Fibroblast of lung (primary cell): ENCODE measurements at regions not wholly inside any gene's neighbourhood (a gene's known extent, or its start where the extent isn't known, plus 50 kb on each side); places are given as distances from the start of the nearest gene placed in this dataset.

ENCODE experiments used
- EZH2 ChIP-seq: IDR thresholded peaks from 2 replicates; pipeline ENCODE4 v1.5.1; 2012; ENCODE audit warnings: low read length, control low read depth, mild to moderate bottlenecking; ENCODE audit errors: missing control alignments
- TF ChIP-seq, protein P1 (sequence below), 2 donors: IDR thresholded peaks in 1 of 2; conservative IDR thresholded peaks in 1 of 2; 1 replicate in 1 of 2; 2 replicates in 1 of 2; pipeline ENCODE4 v1.5.1; 2011 to 2012; ENCODE audit warnings: low read length in 2 of 2, control low read depth in 1 of 2, inconsistent platforms in 1 of 2, low read depth in 1 of 2, mild to moderate bottlenecking in 1 of 2

DNA sequence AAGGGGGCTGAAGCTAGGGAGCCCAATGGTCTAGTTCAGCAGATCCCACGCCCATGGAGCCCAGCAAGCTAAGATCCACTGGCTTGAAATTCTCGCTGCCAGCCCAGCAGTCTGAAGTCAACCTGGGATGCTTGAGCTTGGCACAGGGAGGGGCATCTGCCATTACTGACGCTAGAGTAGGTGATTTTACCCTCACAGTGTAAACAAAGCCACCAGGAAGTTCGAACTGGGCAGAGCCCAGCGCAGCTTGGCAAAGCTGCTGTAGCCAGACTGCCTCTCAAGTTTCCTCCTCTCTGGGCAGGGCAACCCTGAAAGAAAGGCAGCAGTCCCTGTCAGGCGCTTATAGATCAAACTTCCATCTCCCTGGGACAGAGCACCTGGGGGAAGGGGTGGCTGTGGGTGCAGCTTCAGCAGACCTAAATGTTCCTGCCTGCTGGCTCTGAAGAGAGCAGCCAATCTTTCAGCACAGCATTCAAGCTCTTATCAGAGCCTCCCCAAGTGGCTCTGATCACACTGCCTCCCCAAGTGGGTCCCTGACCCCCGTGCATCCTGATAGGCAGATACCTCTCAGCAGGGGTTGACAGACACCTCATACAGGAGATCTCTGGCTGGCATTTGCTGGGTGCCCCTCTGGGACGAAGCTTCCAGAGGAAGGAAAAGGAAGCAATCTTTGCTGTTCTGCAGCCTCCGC is 167.8 kb downstream of the CCDC71L start:
- TF ChIP-seq, protein P1, sequence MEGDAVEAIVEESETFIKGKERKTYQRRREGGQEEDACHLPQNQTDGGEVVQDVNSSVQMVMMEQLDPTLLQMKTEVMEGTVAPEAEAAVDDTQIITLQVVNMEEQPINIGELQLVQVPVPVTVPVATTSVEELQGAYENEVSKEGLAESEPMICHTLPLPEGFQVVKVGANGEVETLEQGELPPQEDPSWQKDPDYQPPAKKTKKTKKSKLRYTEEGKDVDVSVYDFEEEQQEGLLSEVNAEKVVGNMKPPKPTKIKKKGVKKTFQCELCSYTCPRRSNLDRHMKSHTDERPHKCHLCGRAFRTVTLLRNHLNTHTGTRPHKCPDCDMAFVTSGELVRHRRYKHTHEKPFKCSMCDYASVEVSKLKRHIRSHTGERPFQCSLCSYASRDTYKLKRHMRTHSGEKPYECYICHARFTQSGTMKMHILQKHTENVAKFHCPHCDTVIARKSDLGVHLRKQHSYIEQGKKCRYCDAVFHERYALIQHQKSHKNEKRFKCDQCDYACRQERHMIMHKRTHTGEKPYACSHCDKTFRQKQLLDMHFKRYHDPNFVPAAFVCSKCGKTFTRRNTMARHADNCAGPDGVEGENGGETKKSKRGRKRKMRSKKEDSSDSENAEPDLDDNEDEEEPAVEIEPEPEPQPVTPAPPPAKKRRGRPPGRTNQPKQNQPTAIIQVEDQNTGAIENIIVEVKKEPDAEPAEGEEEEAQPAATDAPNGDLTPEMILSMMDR (conservative IDR thresholded peaks at IDR 0.05 in 1 of 2, IDR thresholded peaks at IDR 0.05 in 1 of 2; ENCODE audit: low read depth in 1 of 2, low read length in 2 of 2): no peak
- TF ChIP-seq EZH2: no peak
